ENCODE measurements at regions not wholly inside any gene's neighbourhood (a gene's known extent, or its start where the extent isn't known, plus 50 kb on each side); places are given as distances from the start of the nearest gene placed in this dataset.

- TF ChIP-seq POLR2AphosphoS5 (IDR thresholded peaks at IDR 0.05; ENCODE audit: low read depth, low read length), result no peak
- TF ChIP-seq, protein P1, sequence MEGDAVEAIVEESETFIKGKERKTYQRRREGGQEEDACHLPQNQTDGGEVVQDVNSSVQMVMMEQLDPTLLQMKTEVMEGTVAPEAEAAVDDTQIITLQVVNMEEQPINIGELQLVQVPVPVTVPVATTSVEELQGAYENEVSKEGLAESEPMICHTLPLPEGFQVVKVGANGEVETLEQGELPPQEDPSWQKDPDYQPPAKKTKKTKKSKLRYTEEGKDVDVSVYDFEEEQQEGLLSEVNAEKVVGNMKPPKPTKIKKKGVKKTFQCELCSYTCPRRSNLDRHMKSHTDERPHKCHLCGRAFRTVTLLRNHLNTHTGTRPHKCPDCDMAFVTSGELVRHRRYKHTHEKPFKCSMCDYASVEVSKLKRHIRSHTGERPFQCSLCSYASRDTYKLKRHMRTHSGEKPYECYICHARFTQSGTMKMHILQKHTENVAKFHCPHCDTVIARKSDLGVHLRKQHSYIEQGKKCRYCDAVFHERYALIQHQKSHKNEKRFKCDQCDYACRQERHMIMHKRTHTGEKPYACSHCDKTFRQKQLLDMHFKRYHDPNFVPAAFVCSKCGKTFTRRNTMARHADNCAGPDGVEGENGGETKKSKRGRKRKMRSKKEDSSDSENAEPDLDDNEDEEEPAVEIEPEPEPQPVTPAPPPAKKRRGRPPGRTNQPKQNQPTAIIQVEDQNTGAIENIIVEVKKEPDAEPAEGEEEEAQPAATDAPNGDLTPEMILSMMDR (IDR thresholded peaks at IDR 0.05 in 2 of 3, conservative IDR thresholded peaks at IDR 0.05 in 1 of 3; ENCODE audit: borderline replicate concordance in 1 of 3, insufficient read depth in 1 of 3, low read depth in 2 of 3, low read length in 2 of 3), result no peak
- TF ChIP-seq POLR2A (IDR thresholded peaks at IDR 0.05; ENCODE audit: borderline replicate concordance, extremely low read depth, insufficient read depth, insufficient read length), result no peak
- TF ChIP-seq, protein P2, sequence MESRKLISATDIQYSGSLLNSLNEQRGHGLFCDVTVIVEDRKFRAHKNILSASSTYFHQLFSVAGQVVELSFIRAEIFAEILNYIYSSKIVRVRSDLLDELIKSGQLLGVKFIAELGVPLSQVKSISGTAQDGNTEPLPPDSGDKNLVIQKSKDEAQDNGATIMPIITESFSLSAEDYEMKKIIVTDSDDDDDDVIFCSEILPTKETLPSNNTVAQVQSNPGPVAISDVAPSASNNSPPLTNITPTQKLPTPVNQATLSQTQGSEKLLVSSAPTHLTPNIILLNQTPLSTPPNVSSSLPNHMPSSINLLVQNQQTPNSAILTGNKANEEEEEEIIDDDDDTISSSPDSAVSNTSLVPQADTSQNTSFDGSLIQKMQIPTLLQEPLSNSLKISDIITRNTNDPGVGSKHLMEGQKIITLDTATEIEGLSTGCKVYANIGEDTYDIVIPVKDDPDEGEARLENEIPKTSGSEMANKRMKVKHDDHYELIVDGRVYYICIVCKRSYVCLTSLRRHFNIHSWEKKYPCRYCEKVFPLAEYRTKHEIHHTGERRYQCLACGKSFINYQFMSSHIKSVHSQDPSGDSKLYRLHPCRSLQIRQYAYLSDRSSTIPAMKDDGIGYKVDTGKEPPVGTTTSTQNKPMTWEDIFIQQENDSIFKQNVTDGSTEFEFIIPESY (IDR thresholded peaks at IDR 0.05; ENCODE audit: extremely low read depth, insufficient replicate concordance, low read length), result no peak
- no peak for TF ChIP-seq SRF (IDR thresholded peaks at IDR 0.05; ENCODE audit: low read depth)
- TF ChIP-seq, protein P3, sequence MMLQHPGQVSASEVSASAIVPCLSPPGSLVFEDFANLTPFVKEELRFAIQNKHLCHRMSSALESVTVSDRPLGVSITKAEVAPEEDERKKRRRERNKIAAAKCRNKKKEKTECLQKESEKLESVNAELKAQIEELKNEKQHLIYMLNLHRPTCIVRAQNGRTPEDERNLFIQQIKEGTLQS (IDR thresholded peaks at IDR 0.05), result no peak
- no peak for TF ChIP-seq EZH2phosphoT487 (IDR thresholded peaks at IDR 0.05; ENCODE audit: borderline replicate concordance)
Observed at GRCh38 chr1:201653233-201653632, 114.3 kb downstream of the NAV1 start.
